Loucy (cell line): ENCODE measurements at regions not wholly inside any gene's neighbourhood (a gene's known extent, or its start where the extent isn't known, plus 50 kb on each side); places are given as distances from the start of the nearest gene placed in this dataset.

ENCODE experiments used
- H2AFZ ChIP-seq: fragments of 200-600 bp; sonication (generic); 2 replicates; pipeline ENCODE4 v1.6.0; 2016; ENCODE audit warnings: antibody characterized with exemption, mild to moderate bottlenecking, low read length, moderate library complexity
- H3F3A ChIP-seq: fragments of 200-600 bp; 2 replicates; pipeline ENCODE4 v1.6.0; 2016; ENCODE audit warnings: antibody characterized with exemption, low read depth, mild to moderate bottlenecking
- H3K27me3 ChIP-seq: fragments of 200-600 bp; sonication (generic); 2 replicates; pipeline ENCODE4 v1.6.1; 2014; ENCODE audit warnings: low read length, mild to moderate bottlenecking; ENCODE audit not compliant: insufficient read depth, poor library complexity, severe bottlenecking
- H3K36me3 ChIP-seq: fragments of 200-600 bp; sonication (generic); 2 replicates; pipeline ENCODE4 v1.6.1; 2016; ENCODE audit warnings: low read length; ENCODE audit not compliant: insufficient read depth
- H3K4me1 ChIP-seq: fragments of 200-600 bp; sonication (generic); 2 replicates; pipeline ENCODE4 v1.5.1; 2014; ENCODE audit warnings: low read length, mild to moderate bottlenecking; ENCODE audit not compliant: insufficient read depth, poor library complexity, severe bottlenecking
- H3K4me2 ChIP-seq: fragments of 200-600 bp; sonication (generic); 2 replicates; pipeline ENCODE4 v1.6.0; 2014; ENCODE audit warnings: antibody characterized with exemption, low read length, low read depth, mild to moderate bottlenecking; ENCODE audit not compliant: poor library complexity, severe bottlenecking
- H3K4me3 ChIP-seq: fragments of 200-600 bp; sonication (generic); 2 replicates; pipeline ENCODE4 v1.5.1; 2014; ENCODE audit warnings: low read length, mild to moderate bottlenecking, mixed read lengths; ENCODE audit not compliant: poor library complexity, severe bottlenecking
- H3K79me2 ChIP-seq: fragments of 200-600 bp; sonication (generic); 2 replicates; pipeline ENCODE4 v1.6.1; 2014; ENCODE audit warnings: low read length; ENCODE audit not compliant: insufficient read depth
- H3K9ac ChIP-seq: fragments of 200-600 bp; sonication (generic); 2 replicates; pipeline ENCODE4 v1.6.0; 2014; ENCODE audit warnings: mild to moderate bottlenecking, low read depth, low read length, moderate library complexity; ENCODE audit not compliant: poor library complexity, severe bottlenecking
- H3K9me2 ChIP-seq: fragments of 200-600 bp; sonication (generic); replicated peaks from 2 replicates; pipeline ENCODE4 v1.6.1; 2016; ENCODE audit warnings: low read depth, low read length, mixed read lengths
- H3K9me3 ChIP-seq: fragments of 200-600 bp; sonication (generic); 2 replicates; pipeline ENCODE4 v1.6.1; 2014; ENCODE audit warnings: mild to moderate bottlenecking, antibody characterized with exemption, low read length, low read depth; ENCODE audit not compliant: insufficient read depth
- H4K20me1 ChIP-seq: fragments of 200-600 bp; sonication (generic); 2 replicates; pipeline ENCODE4 v1.6.0; 2014; ENCODE audit warnings: antibody characterized with exemption, low read length, mild to moderate bottlenecking; ENCODE audit not compliant: insufficient read depth, poor library complexity, severe bottlenecking
- EZH2phosphoT487 ChIP-seq: fragments of 200-600 bp; IDR thresholded peaks from 2 replicates; pipeline ENCODE4 v1.6.1; 2018; ENCODE audit warnings: antibody characterized with exemption, mild to moderate bottlenecking, moderate library complexity, borderline replicate concordance
- TF ChIP-seq, protein P1 (sequence below): fragments of 200-600 bp; sonication (generic); conservative IDR thresholded peaks from 2 replicates; pipeline ENCODE4 v1.5.1; 2014; ENCODE audit warnings: mild to moderate bottlenecking, antibody characterized with exemption, low read length

- peaks cover 8% of the 10 kb centered on the region for H3K9me3 ChIP-seq
- peaks cover 66% of the 10 kb centered on the region for H3K4me1 ChIP-seq
- no peak overlapping the region for H3K4me3 ChIP-seq
- H3K9me2 ChIP-seq, result no peaks in the 10 kb centered on the region
- H3K79me2 ChIP-seq, result no peaks in the 10 kb centered on the region
- H4K20me1 ChIP-seq, result no peaks in the 10 kb centered on the region
- H3K36me3 ChIP-seq, result no peaks in the 10 kb centered on the region
- no peak for TF ChIP-seq EZH2phosphoT487
- TF ChIP-seq, protein P1, sequence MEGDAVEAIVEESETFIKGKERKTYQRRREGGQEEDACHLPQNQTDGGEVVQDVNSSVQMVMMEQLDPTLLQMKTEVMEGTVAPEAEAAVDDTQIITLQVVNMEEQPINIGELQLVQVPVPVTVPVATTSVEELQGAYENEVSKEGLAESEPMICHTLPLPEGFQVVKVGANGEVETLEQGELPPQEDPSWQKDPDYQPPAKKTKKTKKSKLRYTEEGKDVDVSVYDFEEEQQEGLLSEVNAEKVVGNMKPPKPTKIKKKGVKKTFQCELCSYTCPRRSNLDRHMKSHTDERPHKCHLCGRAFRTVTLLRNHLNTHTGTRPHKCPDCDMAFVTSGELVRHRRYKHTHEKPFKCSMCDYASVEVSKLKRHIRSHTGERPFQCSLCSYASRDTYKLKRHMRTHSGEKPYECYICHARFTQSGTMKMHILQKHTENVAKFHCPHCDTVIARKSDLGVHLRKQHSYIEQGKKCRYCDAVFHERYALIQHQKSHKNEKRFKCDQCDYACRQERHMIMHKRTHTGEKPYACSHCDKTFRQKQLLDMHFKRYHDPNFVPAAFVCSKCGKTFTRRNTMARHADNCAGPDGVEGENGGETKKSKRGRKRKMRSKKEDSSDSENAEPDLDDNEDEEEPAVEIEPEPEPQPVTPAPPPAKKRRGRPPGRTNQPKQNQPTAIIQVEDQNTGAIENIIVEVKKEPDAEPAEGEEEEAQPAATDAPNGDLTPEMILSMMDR, result no peak
- H3K4me2 ChIP-seq, result peak overlapping the region; percentile 11
- peak overlapping the region; percentile 31 for H3K9ac ChIP-seq
- no peak overlapping the region for H2AFZ ChIP-seq
- no peaks in the 10 kb centered on the region; the same call in 1 of the 2 replicates for H3F3A ChIP-seq
- H3K27me3 ChIP-seq, result no peaks in the 10 kb centered on the region
These were observed 256.3 kb downstream of the CD83 start for GRCh38 chr6:14373648-14374437.

DNA sequence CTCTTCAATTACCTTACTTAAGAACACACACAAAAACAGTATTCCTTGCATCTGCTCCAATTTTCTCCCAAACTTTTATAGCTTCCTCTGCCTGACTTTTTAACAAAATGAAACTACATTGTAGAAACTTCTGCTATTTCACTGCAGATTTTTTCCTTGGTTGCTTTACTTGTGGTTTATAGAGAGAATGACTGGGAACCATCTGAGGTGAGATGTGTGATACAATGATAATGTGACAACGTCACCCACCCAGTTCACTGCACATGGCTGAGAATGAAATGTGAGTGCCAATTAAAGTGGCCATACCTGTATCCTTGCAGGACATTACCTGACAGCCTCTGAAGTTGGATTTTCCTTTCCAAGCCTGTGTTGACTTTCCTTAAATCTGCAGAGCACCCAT is 258.4 kb downstream of the CD83 start:
- Histone ChIP-seq H3K9me3 (peaks cover 8% of the 10 kb centered on the region), H3K9me2 (no peaks in the 10 kb centered on the region), H3F3A (no peaks in the 10 kb centered on the region; the same call in 1 of the 2 replicates), H3K4me3 (no peak overlapping the region), H3K9ac (peak overlapping the region; percentile 54), H3K27me3 (no peaks in the 10 kb centered on the region), H3K4me2 (peak overlapping the region; percentile 32), H4K20me1 (no peaks in the 10 kb centered on the region), H3K36me3 (no peaks in the 10 kb centered on the region), H3K4me1 (peaks cover 70% of the 10 kb centered on the region), H2AFZ (no peak overlapping the region; the same call in 1 of the 2 replicates), H3K79me2 (no peaks in the 10 kb centered on the region)
- TF ChIP-seq, protein P1, result no peak
- no peak for TF ChIP-seq EZH2phosphoT487

GRCh38 chr6:14379568-14379967 is 262.0 kb downstream of the CD83 start:
- no peaks in the 10 kb centered on the region for H3K27me3 ChIP-seq
- peaks cover 70% of the 10 kb centered on the region for H3K4me1 ChIP-seq
- no peak for TF ChIP-seq EZH2phosphoT487
- TF ChIP-seq, protein P1, result no peak
- no peaks in the 10 kb centered on the region for H3K9me2 ChIP-seq
- no peak overlapping the region for H2AFZ ChIP-seq
- H3K4me3 ChIP-seq, result no peak overlapping the region
- H3K36me3 ChIP-seq, result no peaks in the 10 kb centered on the region
- H3K79me2 ChIP-seq, result no peaks in the 10 kb centered on the region
- H3K9me3 ChIP-seq, result peaks cover 8% of the 10 kb centered on the region
- no peaks in the 10 kb centered on the region for H4K20me1 ChIP-seq
- no peak overlapping the region for H3K4me2 ChIP-seq
- H3F3A ChIP-seq, result peaks cover 20% of the 10 kb centered on the region
- H3K9ac ChIP-seq, result peak overlapping the region; percentile 84
